Epithelial cell of proximal tubule (primary cell): ENCODE measurements at regions not wholly inside any gene's neighbourhood (a gene's known extent, or its start where the extent isn't known, plus 50 kb on each side); places are given as distances from the start of the nearest gene placed in this dataset.

ENCODE experiments used
- DNase-seq: peaks from one replicate; pipeline ENCODE4 v3.0.0-alpha.2; 2011; ENCODE audit warnings: low read depth
- H3K4me3 ChIP-seq: 2 replicates; pipeline ENCODE4 v1.5.1; 2011; ENCODE audit warnings: low read depth, mild to moderate bottlenecking, low read length
- TF ChIP-seq, protein P1 (sequence below): conservative IDR thresholded peaks from 2 replicates; pipeline ENCODE4 v1.5.1; 2012; ENCODE audit warnings: low read depth, mild to moderate bottlenecking, low read length

DNA sequence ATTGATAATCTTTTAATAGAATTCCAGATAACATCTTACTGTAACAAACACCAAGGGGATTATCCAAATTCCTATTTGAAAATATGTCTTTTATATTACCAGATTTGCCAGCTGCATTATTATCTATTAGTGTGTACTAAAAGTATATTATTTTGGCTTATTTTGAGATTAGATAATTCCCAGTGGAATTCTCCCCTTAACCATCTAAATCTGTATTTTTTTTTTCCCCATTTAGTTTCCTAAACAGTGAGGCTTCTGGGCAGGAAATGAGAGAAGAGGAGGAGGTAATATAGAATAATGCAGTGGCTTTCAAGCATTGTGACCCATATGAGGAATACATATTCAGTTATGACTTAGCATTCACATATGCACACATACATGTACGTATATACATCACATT is 53.5 kb upstream of the ABL1 start:
- DNase-seq, result no peak
- TF ChIP-seq, protein P1, sequence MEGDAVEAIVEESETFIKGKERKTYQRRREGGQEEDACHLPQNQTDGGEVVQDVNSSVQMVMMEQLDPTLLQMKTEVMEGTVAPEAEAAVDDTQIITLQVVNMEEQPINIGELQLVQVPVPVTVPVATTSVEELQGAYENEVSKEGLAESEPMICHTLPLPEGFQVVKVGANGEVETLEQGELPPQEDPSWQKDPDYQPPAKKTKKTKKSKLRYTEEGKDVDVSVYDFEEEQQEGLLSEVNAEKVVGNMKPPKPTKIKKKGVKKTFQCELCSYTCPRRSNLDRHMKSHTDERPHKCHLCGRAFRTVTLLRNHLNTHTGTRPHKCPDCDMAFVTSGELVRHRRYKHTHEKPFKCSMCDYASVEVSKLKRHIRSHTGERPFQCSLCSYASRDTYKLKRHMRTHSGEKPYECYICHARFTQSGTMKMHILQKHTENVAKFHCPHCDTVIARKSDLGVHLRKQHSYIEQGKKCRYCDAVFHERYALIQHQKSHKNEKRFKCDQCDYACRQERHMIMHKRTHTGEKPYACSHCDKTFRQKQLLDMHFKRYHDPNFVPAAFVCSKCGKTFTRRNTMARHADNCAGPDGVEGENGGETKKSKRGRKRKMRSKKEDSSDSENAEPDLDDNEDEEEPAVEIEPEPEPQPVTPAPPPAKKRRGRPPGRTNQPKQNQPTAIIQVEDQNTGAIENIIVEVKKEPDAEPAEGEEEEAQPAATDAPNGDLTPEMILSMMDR, result no peak
- no peak overlapping the region for H3K4me3 ChIP-seq

DNA sequence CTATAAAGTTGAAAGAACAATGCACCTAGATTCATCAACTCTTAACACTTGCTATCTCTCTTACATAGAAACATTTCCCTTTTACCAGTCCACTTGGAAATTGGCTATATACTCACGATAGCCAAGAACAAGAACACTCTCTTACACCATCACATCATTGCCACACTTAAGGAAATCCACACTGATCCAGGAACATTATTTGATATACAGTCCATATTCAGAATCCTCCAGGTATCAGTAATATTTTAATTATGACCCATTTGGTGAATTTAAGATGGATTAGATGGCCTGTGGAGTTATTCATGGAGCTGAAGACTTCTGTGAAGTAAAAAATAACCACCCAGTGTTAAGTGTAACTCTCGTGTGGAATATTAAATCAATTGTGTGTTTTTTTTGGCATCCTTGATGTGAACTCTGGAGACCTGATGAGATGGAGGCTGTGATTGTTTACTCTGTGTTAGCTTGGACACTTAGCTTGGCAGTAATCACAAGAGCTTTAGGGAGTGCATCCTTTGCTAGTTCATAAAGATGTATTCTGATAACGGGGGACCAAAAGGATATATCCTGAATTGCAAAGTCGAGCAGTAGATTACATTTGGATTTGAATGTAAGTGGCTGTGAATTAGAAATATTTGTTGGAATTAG is 52.0 kb upstream of the ABL1 start:
- no peak overlapping the region for H3K4me3 ChIP-seq
- DNase-seq, result no peak
- TF ChIP-seq, protein P1, result no peak

DNA sequence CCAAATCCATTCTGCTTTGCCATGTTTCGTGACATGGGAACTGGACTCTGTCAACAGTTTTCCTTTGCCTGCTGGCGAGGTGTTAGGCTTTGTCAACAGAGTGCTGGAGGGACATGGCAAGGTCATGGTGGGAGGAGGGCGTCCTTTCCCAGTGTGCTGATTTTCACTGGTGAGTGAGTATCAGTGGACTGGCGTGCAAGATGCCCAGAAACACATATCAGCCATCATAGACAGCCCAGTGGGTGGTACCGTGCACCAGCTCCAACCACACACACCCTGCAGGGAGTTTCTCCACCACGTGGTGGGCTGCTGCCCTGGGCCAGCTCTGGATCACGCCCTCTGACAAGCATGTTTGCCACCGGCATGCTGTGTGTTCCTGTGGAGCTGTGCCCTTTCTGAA is 50.0 kb upstream of the ABL1 start:
- TF ChIP-seq, protein P1, result no peak
- H3K4me3 ChIP-seq, result no peak overlapping the region
- no peak for DNase-seq
